SHP77 (cell line): ENCODE measurements at regions not wholly inside any gene's neighbourhood (a gene's known extent, or its start where the extent isn't known, plus 50 kb on each side); places are given as distances from the start of the nearest gene placed in this dataset.
"Not testable (repeated sequence)": the region's sequence is repeated elsewhere in the genome, so short reads cannot be mapped to it uniquely, and the experiment has no call there.

Experiments
- DNase-seq, 2 experiments: peaks; one replicate each; lab custom pipeline; 2025; lab: John Stamatoyannopoulos, UW

DNA sequence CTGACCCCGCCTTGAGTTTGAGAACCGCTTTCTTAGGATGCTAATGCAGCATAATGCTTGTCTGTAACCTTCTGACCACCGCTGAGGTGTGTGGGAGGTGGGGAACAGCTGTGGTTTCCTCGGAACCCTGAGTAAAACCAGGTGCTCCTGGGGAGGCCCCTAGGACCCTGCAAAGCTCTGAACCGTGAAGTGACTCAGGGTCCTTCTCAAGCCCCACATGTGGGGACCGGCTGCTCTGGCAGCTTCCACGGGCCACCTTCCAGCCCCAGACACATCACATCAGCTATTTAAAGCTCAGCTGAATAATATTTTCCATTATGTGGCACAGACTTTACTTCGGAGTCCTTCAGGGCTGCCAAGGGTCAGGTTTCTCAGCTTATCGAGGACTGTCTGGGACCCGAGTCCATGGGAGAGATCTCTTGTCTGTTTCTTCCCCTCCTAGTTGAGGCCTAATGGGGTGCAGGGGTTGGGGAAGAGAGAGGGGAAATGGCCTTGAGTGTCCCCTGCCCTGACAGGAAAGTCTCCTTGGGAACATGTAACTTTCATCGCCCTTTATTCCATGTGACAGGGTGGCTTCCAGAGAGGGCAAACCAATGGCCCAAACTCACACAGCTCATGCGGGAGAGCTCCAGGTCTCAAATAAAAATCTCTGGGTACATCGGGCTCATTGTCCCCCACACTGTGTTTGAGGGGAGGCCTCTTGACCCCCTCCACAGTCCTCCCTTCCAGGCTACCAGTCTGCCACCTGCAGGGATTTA, 186.1 kb upstream of the SLC24A3 start:
- DNase-seq, result no peak

DNA sequence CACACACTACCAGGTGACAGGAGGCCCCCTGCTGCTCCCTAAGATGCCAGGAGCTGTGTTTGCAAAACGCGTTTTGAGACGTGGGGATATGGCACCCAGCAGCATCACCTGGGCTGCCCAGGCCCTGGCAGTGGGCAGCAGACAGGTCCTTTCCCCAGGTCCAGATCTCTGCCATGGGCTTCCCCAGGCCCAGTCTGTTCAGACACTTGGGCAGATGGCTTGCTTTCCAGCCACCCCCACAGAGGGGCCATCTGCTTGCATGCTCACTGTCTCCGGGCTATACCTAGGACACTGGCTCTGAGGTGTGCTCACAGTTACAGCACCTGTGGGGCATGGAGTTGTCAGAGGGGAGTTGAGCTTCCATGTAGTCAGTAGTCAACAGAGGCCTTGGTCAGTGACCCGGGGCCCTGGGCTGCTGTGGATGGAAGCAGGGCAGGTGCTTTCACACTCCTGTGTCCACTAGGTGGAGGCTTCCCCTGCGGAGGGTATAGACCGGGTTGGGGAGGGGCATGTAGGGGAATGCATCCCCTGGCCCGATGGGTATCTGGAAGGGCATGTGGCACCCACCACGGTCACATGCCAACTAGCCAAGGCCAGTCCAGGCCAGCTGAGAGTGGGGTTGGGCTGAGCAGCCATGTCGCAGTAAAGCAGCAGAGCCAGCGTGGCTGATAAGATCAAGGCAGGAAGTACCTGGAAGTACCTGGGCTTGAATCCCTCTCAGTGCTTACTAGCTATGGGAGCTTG, 185.4 kb upstream of the SLC24A3 start:
- no peak for DNase-seq

DNA sequence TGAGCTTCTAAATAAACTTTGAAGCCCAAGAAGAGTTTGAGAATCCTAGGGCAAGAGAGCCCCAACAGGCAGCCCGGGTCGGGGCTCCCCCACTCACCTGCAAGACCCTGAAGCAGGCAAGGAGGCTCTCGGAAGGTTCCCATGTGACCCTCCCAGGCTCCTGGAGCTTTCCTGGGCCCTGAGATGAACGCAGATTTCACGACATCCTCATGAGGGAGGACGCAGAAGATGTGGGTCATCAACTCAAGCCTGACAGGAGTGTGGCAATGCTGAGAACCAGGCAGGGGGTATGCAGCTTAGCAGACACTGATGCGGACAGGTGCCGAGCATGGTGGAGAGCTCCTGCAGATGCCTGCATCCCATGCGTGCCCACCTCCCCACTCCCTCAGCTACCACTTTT, 184.5 kb upstream of the SLC24A3 start:
- DNase-seq, result no peak

DNA sequence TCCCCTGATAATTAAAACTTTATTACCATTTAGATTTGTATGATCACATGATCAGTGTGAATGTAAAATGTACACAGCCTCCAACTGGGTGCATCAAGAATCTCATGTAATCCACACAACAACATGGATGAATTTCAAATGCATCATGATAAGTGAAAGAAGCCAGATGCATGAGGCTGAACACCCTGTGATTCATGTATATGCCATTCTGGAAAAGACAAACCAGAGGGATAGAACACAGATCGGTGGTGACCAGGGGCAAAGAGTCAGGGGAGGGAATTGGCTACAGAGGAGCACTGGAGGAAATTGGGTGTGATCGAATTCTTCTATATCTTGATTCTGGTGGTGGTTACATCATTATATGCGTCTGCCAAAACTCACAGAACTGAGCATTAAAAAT, 170.7 kb upstream of the SLC24A3 start:
- DNase-seq, result no peak

DNA sequence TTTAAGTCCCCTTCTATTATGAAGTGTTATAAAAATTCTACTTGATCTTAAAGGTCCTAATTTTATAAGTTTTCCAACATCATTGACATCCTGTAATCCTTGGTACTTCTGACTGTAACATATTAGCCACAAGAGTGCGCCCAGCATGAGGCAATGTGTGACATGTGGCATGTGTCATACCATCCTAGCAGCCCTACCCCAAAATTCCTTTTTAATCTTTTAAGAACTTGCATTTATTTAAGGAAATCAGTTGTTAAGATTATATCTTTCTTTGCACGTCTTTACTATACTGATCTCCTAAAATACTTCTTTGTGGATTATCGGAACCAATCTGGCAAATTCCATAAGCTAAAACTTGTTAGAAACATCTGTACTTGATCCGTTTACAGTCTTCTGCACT, 167.1 kb upstream of the SLC24A3 start:
- no peak for DNase-seq

DNA sequence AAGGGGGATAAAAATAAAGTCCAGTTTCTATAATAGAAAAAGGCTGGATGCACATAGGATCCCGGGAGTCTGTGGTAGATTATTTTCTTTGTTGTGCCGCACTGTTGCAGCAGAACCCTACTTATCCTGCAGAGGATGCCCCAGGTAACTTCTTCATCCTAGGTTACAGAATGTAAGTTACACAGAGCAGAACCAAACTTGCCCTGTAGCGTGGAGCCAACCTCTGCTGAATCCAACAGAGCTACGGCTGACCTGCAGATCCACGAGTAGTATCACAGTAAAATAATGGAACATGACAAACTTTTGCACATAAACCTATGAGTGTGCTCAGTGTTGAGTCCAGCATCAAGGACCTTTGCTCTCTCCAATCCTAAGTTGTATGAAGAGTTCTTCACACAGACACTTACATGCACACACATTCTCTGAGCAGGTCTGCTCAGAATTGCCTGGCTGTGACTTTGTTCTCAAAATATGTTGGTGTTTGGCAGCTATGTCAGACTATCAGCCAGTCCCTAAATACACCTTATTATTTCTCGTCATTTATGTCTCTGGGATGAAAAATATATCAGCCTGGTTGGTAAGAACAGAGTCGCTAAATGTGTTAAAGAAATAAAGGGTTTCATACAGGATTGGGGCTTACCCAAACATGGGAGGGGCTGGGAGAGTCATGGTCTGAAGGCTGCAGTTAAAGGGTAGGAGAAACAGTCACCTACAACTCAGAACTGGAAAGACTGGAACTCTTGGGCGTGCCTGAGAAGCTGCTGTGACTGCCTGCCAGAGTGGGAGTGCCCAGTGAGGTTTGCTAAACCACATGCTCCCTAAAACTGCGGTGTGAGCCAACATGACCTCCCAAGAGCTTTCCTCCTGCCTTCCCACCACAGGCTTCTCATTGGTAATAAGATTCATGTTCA, 165.1 kb upstream of the SLC24A3 start:
- DNase-seq, result no peak

DNA sequence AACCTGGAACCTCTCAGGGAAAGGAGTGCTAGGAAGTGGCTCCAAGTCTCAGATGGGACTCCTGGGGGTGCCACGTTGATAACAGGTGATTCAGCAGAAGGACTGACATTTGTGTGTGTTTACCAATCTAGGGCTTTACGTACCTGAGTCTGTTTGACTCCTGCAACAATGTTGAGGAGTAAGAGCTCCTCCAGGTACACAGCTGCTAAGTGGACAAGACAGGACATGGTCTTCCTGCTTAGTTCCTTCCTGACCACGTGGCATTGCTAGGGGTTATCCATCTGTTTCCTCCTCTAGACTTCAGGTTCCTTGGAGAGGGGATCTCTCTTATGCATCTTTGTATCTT, 164.5 kb upstream of the SLC24A3 start:
- DNase-seq, result no peak

DNA sequence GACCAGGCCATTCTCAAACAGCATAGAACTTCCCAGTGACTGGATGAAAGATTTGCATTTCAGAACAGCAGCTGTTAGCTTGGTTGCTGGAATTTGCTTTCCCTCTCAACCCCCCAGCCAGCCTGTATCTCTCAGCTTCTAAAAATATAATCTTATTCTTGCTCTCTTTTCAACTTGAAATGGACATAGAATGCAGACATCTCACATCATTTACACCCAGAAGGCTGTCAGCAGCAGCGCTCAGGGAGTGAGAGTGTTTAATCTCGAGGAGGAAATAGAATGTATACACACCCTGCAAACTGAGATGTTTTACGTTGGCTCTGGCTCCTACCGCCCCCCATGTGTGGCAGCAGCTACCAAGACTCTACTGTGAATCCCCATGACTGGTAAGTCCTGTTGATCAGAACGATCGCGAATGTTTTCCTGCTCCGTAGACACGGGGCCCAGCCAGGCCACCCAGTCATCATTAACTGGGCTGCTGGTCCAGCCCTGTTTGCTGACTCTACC, 163.4 kb upstream of the SLC24A3 start:
- no peak for DNase-seq

DNA sequence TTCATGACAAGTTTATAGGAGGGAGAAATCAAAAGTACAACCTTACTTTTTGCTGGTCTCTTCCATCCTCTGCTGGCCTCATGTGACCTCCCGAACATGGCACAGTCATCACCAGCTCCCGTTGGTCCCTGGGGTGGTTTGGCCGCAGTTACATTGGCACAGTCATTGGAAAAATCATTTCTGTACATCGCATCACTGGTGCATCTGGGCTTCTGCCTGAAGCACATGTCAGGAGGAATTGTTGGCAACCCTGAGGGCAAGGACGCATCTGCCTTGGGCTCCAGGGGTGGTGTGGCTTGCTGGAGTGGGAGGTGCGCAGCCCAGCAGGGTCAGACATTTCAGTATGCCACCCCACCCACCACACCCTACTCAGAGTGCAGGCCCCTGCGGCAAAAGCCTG, 162.9 kb upstream of the SLC24A3 start:
- DNase-seq, result no peak

DNA sequence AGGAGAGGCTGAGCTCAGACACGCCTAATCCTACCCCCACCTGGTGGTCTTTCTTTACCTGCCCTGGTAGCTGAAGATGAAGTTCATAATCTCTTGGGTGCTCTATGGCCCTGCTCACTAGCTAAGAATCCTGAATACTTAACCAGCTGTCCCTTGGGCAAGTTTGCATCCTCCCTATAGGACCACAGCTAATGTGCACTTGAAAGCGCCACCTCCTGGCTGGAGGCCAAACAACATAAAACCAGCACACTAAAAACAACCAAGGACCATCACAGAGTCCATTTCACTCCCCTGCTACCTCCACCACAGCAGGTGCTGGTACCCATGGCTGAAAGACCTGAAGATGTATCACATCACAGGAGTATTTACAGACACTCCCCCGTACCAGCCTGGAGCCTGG, 155.5 kb upstream of the SLC24A3 start:
- peak in 1 of 2 experiments; percentile 8 for DNase-seq

DNA sequence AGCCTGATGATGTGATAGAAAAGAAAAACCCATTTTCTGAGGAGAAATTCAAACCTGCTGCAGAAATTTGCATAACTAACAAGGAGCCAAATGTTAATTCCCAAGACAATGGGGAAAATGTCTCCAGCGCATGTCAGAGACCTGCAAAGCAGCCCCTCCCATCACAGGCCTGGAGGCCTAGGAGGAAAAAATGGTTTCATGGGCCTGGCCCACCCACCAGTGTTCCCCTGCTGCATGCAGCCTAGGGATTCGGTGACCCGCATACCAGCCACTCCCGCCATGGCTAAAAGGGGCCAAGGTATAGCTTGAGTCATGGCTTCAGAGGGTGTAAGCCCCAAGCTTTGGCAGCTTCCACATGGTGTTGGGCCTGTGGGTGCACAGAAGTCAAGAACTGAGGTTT, 147.7 kb upstream of the SLC24A3 start:
- not testable (repeated sequence) for DNase-seq

DNA sequence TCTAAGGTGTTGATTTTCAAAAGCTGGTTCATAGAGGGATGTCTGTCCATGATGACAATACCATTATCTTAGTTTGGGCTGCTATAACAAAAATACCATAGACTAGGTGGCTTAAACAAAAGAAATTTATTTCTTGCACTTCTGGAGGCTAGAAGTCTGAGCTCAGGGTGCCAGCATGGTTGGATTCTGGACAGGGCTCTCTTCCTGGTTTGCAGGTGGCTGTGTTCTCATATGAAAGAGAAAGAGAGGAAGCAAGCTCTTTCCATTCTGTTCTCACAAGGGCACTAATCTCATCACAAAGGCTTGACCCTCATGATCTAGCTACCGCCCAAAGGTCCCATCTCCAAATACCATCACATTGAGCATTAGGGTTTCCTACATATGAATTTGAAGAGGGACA, 144.5 kb upstream of the SLC24A3 start:
- no peak for DNase-seq

DNA sequence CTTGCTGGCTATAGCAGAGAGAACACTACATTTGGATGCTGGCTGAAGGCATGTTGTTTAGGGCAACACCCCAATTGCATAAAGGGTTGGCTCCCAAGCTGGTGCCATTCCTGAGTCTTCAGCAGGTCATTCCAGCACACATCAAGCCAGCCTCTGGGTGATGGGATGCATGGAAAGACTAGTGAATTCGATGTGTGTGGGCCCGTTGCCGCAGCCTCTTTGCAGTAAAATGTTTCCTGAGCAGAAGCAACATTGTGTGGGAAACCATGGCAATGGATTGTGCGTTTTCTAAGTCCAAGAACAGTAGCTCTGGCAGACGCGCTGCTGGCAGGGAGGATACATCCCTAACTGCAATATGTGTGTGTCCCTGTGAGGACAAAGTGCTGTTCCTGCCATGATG, 142.4 kb upstream of the SLC24A3 start:
- no peak for DNase-seq

DNA sequence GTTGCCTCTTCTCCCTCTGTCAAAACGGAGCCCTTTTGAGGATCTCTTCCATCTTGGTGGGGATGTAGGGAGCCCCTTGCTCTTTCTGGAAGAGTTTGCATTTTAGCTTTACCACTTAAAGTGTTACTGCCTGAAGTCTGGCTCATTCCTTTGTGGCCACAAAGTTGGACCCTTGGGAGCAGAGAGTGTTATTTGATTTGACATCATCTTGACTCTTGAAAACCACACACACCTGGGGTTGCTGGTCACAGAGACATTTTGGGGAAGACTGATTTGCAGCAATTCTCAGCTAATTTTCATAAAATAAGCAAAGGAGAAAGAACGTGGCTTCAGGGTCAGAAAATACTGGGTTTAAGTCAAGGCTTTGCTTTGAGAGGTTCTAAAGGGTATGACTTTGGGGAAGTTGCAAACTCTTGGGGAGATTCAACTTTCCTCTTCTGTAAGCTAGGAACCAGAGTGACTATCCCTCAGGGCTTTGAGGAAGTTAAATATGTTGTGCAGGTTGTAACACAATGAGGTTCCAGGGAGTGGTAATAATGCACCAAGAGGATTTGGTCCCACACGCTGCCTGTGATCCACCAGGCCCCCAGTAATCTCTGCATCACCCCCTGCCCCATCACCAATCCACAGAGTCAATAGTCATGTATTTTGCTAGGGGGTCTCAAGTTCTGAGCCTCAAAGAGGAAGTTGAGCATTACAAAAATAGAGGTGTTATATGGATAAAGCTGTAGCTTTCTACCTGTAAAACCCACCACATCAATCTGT, 141.6 kb upstream of the SLC24A3 start:
- no peak for DNase-seq

DNA sequence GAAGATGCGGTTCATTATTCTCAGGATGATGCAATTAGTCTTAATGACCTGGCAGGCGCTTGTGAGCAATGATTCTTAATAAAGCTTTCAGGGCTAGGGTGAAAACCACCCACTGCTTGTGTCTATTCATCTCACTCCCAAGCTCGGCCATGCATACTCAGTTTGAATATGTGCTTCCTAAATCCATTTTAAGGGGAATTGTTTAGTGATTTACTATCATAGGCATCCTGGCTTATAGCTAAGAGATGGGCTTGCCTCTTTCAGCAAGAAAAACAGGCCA, 141.1 kb upstream of the SLC24A3 start:
- DNase-seq, result no peak

DNA sequence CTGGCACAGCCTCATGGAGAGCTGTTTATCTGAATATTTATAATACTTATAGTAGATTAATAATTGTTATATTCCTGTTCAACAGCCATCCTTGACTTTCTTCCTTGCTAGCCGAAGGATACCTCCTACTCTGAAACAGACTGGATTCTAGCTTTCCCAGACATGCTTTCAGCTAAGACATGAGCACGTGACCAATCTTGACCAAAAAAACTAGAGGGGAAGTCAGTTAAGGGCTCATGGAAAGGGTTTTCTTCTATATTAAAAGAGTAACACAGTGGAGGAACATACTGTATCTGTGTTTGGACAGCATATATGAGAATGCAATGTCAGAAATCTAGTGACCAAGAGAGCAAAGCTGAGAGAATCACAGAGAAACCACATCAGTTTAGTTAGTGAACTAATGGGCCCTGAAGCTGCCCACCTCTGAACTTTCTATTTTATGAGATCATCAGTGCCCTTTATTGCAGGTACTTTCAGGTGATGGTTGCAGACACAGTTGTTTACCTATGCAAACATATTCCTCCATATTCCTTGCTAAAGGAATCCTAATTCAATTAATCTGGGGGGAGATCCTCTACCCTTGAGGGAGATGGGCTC, 140.4 kb upstream of the SLC24A3 start:
- DNase-seq, result no peak

DNA sequence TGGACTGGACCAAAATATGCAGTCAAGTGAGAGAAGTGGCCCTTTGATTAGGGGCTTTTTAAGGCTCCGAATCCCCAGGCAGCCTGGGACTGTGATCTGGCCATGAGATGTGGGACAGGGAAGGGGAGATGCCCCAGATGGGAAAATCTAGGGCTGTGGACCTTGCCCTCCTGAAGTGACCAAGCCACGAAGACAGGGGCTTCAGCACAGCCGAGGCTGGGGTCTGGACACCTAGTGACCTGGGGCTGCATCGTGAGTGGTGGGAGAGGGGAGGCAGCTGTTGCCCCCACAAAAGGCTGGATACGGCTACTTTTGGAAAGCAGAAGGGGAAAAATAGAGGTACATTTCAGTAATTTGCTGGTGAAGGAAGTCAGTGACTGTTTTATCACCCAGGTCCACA, 139.5 kb upstream of the SLC24A3 start:
- DNase-seq, result no peak

DNA sequence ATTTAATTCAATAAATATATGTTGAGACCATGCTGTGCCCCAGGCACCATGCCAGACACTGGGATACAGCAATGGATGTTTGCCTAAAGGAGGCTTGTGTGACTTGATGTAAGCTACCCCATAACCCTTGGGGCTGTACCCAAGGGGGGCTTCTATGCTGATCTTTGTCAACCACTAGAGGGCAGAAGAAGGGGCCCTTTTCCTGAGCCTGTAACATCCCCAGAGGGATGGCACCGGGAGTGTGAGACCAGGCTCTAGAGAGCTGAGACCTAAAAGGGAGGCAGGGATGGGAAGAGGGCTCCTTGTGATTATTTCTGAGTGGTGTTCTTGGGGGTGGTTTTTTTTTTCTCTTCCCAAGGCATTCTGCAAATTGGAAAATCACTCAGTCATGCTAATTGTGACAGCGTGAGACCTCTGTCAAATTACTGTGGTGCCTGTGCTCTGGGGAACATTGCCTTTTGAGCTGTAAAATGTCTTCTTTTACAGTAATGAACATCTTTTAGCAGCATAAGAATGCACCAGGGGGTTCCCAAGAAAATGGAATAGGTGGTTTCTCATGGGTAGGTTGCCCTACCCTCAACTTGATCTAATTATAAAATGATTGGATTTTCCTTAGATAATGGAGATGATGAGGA, 138.7 kb upstream of the SLC24A3 start:
- DNase-seq, result no peak

DNA sequence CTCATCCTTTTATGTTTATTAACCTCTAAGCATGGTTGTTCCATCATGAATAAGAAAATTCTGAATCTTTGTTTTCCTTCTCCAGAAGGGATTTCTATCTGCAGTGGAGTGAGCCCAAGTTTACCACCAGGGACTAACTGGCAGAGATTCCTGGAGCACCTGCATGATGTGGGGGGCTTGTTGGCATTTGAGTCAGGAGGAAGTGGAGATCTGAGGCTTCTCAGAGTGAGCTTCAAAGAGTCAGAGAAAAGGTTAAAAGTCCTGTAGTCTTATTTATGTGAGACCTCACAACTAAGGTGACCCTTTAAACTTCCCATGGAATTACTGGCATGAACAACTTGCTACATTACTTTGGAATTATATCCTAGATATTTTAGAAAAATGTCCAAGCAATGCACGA, 138.1 kb upstream of the SLC24A3 start:
- DNase-seq, result no peak

DNA sequence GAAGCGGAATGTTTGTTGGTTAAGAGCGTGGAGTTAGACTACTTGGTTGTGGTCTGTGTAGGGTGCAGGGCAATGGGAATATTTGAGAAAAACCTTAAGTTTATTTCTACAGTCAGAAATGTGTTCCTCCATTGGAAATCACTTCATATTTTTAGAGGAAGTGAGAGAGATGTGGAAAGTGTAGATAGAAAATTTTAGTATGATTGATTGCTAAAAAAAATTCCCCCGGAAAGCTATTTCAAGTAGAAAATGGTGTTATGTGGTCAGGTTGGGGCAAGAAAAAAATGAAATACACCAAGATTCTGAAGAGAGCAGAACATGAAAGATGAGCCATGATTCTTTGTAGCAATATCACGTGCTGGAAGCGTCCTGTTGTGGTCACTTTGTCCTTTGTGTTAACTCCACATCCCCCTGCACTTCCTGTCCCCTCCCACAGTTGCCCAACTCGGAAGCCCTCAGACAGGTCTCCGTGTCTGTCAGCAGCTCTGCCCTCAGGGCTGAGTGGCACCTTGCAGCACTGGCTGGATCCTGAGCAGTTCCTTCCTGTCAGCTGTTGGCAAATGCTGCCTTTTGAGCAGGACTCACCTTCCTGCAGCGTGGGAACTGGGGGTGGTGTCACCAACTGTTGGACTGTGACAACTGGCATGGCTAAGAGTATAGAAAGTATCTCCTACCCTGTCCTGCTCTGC, 137.5 kb upstream of the SLC24A3 start:
- no peak for DNase-seq
